UCSD-AML1 (cell line): ENCODE measurements at regions not wholly inside any gene's neighbourhood (a gene's known extent, or its start where the extent isn't known, plus 50 kb on each side); places are given as distances from the start of the nearest gene placed in this dataset.
"Not testable (repeated sequence)": the region's sequence is repeated elsewhere in the genome, so short reads cannot be mapped to it uniquely, and the experiment has no call there.

Experiments
- DNase-seq: peaks from one replicate; lab custom pipeline; 2025; ENCODE audit not compliant: unreplicated experiment; lab: John Stamatoyannopoulos, UW

- no peak for DNase-seq
Measured at GRCh38 chr5:51159164-51159563, 224.1 kb upstream of the ISL1 start.

GRCh38 chr5:51159606-51160005 is 223.6 kb upstream of the ISL1 start:
- no peak for DNase-seq

GRCh38 chr5:51162245-51162644 is 221.0 kb upstream of the ISL1 start:
- DNase-seq = no peak

- DNase-seq = not testable (repeated sequence)
Measured at GRCh38 chr5:51165621-51166020, 217.6 kb upstream of the ISL1 start.

- DNase-seq = no peak
Measured at GRCh38 chr5:51172903-51173626, 210.2 kb upstream of the ISL1 start.

- DNase-seq = no peak
Measured at GRCh38 chr5:51181208-51181894, 201.9 kb upstream of the ISL1 start.

- no peak for DNase-seq
Measured at GRCh38 chr5:51185850-51186329, 197.4 kb upstream of the ISL1 start.

GRCh38 chr5:51188001-51188591 is 195.2 kb upstream of the ISL1 start:
- DNase-seq = no peak

- DNase-seq = no peak
Measured at GRCh38 chr5:51194671-51195070, 188.6 kb upstream of the ISL1 start.

- DNase-seq = no peak
Measured at GRCh38 chr5:51201024-51201423, 182.2 kb upstream of the ISL1 start.

- no peak for DNase-seq
Measured at GRCh38 chr5:51201708-51202107, 181.5 kb upstream of the ISL1 start.

- DNase-seq = no peak
Measured at GRCh38 chr5:51202161-51202560, 181.1 kb upstream of the ISL1 start.

- DNase-seq = no peak
Measured at GRCh38 chr5:51203598-51203997, 179.7 kb upstream of the ISL1 start.

GRCh38 chr5:51208296-51208695 is 175.0 kb upstream of the ISL1 start:
- DNase-seq = no peak

GRCh38 chr5:51214746-51215145 is 168.5 kb upstream of the ISL1 start:
- no peak for DNase-seq

- no peak for DNase-seq
Measured at GRCh38 chr5:51225789-51226742, 157.2 kb upstream of the ISL1 start.

GRCh38 chr5:51227963-51228470 is 155.2 kb upstream of the ISL1 start:
- no peak for DNase-seq

- DNase-seq = no peak
Measured at GRCh38 chr5:51230336-51230735, 152.9 kb upstream of the ISL1 start.

GRCh38 chr5:51242456-51242855 is 140.8 kb upstream of the ISL1 start:
- DNase-seq = no peak

GRCh38 chr5:51250957-51251356 is 132.3 kb upstream of the ISL1 start:
- not testable (repeated sequence) for DNase-seq

GRCh38 chr5:51271261-51271660 is 112.0 kb upstream of the ISL1 start:
- no peak for DNase-seq
